GM19395 (cell line): ENCODE measurements at regions not wholly inside any gene's neighbourhood (a gene's known extent, or its start where the extent isn't known, plus 50 kb on each side); places are given as distances from the start of the nearest gene placed in this dataset.
"Not testable (repeated sequence)": the region's sequence is repeated elsewhere in the genome, so short reads cannot be mapped to it uniquely, and the experiment has no call there.

Experiments used
- ATAC-seq: cut with Tn5 transposase; IDR thresholded peaks from one replicate; pipeline ENCODE4 v1.9.1; 2021; ENCODE audit warnings: mild to moderate bottlenecking, moderate library complexity; ENCODE audit not compliant: unreplicated experiment

DNA sequence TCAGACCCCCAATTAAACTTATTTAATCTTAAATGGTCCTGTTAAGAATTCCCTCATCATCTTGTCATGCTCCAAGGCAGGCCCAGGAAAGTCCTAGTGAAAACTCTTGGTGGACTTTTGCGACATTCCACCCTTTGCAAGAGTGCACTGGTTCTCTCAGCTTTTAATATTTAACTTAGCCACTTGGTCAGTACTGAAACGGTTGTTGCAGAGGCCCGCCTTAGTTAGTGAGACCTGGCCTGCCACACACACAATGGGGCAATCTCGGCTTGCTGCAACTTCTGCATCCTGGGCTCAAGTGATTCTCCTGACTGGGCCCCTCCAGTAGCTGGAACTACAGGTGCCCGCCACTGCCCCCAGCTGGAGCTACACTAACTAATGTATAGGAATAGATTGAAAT is 1366.0 kb downstream of the UQCRFS1 start:
- ATAC-seq, result no peak

DNA sequence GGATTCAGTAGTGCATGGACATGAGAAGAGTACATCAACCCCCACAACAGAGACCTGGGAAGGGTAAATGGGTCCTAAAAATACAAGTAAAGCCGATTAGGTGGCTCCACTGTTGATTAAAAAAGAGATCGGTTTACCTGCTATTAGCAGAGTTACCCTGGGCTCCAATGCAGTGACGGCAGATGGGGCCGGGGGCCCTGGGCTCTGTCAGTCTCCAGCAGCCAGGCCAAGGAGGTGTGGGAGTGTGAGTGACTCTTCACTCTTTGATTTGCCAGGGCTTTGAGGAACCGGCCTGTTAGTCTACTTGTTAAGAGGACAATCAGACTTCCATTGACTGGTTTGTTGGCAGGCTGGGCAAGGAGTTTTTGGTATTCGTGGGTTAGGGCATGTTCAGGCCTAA is 1368.7 kb downstream of the UQCRFS1 start:
- ATAC-seq, result no peak

DNA sequence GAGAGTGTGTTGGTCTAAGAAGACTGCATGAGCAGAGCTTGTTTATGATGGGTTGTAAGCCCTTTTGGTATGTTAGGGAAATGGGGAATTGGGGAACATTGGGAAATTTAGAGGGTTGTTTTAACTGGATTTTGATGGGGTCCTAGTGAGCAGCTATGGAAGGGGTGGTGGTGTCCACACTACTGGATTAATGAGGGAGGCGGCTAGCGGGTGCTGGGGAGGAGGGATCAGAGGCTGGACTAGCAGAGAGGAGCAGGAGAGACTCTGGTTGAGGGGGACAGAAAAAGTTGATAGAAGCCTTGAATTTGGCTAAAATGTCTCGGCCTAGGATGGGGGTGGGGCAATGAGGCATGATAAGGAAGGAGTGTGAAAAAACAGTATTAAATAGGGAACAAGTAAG is 1369.1 kb downstream of the UQCRFS1 start:
- no peak for ATAC-seq

DNA sequence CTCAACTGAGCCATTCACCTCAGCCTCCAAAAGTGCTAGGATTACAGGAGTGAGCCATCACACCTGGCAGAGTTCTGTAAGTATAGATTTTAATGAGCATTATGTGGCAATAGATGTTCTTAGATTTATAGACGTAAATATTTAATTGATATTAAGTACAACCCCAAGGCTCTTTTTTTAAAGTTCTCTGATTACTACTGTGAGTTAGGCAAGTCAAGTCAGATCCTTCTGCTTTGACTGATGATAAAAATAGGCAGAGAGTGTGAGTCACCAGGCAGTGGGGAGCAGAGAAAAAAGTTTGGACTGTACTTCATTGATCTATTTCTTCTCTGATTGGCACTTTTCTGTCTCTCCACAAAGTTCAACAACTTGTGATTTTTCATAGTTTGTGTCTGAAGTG is 1379.9 kb downstream of the UQCRFS1 start:
- no peak for ATAC-seq

DNA sequence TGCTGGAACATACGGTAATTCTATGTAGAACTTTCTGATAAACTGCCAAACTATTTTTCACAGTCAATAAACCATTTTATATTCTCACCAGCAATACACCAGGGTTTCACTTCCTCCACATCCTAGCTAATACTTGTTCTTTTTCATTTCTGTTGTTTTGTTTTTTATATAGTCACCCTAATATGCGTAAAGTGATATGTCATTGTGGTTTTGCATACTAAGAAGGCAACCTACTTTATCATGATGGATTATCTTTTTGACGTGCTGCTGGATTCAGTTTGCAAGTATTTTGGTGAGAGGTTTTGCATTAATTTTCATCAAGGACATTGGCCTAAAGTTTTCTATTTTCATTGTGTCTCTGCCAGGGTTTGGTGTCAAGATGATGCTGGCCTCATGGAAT is 1384.1 kb downstream of the UQCRFS1 start:
- no peak for ATAC-seq

DNA sequence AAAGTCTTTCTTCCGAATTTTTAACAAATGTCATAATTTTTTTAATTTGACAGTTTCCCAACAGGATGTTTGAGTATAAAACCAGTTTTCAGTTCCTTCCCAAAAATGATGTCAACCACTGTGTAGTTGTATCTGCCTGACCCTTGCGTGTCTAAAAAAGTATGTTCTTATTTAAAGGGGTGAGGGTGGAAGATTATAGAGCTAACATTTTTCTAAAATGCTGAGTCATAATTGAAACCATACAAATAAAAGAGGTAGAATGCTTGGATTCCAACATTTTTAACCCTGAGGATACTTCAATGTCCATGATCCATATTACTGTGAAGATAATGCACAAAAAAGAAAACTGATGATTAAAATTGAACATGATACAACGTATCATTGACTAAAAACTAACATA is 1388.8 kb downstream of the UQCRFS1 start:
- no peak for ATAC-seq

DNA sequence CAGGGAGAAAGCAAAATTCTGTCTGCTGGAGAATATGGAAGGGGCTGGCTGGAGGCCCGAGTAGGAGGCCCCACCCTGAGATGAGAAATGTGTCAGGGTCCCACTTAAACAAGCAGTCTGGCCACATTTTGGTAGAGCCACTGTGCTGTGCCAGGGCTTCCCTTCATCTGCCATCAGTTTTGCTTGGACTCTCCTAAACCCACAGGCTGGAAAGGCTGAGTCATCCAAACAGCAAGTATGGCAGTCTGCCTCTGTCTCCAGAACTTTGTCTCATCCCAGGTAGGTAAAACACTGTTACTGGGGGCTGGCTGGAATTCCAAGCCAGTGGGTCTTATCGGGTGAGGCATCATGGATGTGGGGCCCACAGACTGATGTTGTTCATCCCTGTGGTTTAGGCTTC is 1390.6 kb downstream of the UQCRFS1 start:
- no peak for ATAC-seq

DNA sequence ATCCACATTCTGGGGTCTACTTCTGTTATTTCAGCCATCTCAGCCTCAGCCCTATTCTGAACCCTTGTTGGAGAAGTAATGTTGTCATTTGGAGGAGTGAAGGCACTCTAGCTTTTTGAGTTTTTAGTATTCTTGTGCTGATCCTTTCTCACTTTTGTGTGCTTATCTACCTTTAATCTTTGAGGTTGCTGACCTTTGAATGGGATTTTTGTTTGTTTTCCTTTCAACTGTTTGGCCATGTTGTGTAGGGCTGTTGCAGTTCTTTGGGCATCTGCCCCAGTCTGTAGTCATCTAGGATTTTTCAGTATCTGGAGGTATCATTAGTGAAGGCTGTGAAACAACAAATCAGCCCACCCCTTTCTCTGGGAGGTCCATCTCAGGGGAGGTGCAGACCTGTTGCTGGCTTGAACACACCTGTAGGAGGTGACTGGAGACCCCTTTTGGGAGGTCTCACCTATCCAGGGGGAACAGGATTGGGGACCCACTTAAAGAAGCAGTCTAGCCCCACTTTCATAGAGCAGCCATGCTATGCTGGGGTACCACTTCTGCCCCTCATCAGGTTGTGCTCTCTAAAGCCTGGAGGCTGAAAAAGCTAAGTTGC is 1391.4 kb downstream of the UQCRFS1 start:
- ATAC-seq, result no peak

DNA sequence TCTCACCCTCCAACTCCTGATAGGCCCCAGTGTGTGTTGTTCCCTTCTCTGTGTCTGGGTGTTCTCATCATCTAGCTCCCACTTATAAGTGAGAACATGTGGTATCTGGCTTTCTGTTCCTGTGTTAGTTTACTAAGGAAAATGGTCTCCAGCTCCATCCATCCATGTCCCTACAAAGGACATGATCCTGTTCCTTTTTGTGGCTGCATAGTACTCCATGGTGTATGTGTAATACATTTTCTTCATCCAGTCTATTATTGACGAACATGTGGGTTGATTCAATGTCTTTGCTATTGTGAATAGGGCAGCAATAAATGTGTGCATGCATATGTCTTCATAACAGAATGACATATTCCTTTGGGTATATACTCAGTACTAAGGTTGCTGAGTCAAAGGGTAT is 1397.0 kb downstream of the UQCRFS1 start:
- ATAC-seq, result no peak

DNA sequence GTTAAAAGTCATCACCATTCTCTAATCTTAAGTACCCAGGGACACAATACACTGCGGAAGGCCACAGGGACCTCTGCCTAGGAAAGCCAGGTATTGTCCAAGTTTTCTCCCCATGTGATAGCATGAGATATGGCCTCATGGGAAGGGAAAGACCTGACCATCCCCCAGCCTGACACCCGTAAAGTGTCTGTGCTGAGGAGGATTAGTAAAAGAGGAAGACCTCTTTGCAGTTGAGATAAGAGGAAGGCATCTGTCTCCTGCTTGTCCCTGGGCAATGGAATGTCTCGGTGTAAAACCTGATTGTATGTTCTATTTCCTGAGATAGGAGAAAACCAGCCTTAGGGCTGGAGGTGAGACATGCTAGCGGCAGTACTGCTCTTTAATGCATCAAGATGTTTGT is 1398.1 kb downstream of the UQCRFS1 start:
- not testable (repeated sequence) for ATAC-seq

DNA sequence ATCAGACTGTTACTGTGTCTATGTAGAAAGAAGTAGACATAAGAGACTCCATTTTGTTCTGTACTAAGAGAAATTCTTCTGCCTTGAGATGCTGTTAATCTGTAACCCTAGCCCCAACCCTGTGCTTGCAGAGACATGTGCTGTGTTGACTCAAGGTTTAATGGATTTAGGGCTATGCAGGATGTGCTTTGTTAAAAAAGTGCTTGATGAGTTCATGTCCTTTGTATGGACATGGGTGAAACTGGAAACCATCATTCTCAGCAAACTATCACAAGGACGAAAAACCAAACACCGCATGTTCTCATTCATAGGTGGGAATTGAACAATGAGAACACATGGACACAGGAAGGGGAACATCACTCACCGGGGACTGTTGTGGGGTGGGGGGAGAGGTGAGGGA is 1398.7 kb downstream of the UQCRFS1 start:
- not testable (repeated sequence) for ATAC-seq

DNA sequence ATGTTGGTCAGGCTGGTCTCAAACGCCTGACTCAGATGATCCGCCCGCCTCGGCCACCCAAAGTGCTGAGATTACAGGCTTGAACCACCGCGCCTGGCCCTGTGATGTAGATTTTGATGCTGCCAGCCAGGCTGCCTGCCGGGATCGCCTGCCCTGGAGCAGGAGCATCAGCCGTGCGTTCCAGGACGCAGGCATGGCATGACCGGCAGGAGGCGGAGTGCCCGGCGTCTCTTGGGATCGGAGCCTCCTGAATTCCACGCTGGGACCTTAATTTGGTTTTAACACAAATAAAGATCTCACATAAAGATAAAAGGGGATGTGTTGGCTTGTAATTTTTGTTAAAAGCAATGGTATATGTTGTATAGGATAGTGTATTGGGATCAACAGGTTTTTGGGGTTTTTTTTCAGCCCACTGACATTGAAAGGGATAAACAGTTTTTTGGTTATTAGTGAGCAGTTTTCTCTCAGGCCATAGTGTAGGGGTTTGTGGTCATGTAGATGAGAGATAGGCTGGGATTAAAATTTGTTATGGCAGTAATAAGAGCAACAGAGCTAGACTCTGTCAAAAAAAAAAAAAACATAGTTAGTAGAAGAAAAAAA is 1406.4 kb downstream of the UQCRFS1 start:
- no peak for ATAC-seq

DNA sequence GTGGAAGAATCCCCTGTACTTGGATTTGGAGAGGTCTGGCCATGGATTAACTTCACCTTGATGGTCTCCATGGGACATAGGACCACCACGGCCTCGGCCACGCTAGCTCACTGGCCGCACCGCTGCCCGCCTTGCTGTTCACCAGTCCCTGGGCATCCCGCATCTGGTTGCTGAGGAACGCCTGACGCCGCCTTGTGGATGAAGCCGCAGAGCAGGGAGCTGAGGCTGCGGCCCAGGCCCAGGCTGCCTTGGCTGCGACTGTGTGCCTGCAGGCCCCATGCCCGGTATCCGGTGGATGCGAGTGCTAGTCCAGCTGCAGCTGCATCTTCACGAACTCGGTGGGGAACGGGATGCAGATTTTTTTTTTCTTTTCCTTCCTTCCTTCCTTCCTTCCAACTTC is 1407.1 kb downstream of the UQCRFS1 start:
- ATAC-seq, result no peak

DNA sequence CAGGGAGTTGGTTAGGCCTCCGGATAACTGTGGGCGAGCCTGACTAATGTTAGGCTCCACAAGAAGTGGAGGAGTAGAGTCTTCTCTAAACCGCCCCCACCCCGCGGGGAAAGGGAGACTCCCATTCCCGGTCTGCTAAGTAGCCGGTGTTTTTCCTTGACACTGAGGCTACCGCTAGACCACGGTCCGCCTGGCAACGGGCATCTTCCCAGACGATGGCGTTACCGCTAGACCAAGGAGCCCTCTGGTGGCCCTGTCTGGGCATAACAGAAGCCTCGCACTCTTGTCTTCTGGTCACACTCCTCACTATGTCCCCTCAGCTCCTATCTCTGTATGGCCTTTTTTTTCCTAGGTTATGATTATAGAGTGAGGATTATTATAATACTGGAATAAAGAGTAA is 1410.7 kb downstream of the UQCRFS1 start:
- ATAC-seq, result not testable (repeated sequence)

DNA sequence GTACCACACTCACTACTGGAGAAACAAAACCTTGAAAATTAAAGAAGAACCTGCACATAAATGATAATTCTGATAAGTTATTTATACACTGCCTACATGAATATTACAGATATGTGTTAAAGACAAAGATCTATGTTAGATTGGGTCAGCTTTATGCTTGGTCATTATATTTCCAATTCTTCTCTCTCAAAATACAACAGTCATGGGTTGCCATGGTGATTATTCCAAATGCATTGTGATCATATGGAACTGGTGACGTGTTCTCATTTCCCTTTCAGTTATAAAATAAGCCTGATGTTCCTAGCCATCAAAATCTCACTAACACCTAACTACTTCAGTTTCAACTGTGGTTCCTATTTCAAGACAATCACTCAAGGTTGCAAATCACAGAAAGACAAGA is 1416.4 kb downstream of the UQCRFS1 start:
- no peak for ATAC-seq

DNA sequence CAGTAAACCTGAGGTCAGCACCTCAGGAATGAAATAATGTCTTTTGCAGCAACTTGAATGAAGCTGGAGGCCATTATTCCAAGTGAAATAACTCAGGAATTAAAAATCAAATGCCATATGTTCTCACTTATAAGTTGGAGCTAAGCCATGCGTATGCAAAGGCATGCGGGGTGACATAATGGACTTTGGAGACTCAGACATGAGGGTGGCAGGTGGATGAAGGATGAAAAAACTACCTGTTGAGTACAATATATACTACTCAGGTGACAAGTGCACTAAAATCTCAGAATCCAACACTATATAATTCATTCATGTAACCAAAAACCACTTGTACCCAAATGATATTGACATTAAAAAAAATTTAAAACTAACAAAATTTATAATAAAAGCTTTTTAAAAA is 1416.9 kb downstream of the UQCRFS1 start:
- no peak for ATAC-seq

DNA sequence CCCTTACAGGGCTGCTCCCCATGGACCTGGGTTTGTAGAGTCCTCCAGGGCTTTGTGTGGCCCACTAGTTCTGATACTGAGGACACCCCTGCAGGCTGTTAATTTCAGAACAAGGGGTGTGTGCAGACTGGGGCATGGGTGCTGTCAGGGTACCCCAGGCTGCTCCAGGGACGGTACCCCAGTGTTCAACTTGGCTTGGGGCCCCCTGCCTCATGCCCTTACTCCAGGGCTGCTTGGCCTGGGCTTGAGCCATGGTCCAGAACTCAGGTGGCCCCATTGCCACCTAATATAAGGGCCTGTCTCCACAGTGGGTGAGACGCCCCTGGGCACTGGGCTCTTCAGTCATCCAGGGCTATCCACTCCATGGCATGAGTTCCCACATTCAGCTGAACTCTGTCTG is 1417.6 kb downstream of the UQCRFS1 start:
- no peak for ATAC-seq

DNA sequence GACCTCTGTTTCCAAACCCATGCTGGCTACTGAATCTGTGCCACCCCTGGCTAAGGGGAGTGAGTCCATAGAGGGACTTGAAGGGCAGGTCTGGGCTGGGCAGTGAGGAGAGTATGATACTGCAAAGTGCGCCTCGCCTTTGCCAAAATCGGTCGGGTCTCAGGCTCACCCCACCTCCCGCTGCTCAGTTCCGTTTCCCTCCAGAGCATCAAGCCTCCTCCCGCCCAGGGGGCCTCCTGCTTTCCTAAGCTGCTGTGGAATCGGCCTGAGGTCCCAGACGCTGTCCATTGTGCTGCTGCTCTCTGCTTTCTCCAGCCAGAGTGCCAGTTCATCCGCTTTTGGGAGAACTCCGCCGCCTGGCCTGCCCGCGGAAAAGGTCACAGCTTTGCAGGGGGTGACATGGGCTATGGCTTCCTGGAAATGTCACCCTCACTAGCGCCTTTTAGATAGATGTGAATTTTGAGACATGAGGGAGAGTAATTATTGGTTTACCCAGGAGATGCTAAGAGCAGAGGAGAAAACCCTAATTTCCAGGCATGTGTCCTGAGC is 1418.4 kb downstream of the UQCRFS1 start:
- peak; percentile 18 for ATAC-seq

DNA sequence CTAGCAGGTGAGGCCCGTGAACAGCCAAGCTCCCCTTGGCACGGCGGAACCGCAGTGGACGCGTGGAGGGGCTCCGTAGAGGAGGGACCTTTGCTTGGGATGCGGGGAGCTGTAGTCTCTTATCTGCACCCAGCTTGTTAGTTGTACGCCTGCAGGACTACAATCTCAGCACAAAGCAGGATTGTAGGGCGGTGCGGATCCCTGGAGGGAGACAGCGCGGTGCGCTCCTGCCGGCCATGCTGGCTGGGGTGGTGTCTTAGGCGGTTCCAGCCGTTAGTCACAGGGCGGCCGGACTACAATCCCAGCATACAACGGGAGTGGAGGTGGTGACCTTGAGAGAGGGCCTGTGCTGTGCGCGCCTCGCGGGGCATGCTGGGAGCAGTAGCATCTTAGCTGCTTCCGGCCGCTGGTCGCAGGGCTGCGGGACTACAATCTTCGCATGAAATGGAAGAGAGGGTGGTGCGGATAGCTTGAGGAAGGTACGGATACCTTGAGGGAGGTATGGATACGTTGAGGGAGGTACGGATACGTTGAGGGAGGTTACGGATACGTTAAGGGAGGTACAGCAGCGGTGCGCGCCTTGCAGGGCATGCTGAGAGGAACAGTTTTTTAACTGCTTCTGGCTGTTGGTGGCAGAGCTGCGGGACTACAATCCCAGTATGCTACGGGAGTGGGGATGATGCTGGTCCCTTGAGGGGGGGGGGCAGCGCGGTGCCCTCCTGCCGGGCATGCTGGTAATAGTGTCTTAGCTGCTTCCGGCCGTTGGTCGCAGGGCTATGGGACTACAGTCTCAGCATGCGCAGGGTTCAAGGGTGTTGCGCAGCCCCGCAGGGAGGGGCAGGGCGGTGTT is 1419.1 kb downstream of the UQCRFS1 start:
- ATAC-seq, result peak; percentile 93

DNA sequence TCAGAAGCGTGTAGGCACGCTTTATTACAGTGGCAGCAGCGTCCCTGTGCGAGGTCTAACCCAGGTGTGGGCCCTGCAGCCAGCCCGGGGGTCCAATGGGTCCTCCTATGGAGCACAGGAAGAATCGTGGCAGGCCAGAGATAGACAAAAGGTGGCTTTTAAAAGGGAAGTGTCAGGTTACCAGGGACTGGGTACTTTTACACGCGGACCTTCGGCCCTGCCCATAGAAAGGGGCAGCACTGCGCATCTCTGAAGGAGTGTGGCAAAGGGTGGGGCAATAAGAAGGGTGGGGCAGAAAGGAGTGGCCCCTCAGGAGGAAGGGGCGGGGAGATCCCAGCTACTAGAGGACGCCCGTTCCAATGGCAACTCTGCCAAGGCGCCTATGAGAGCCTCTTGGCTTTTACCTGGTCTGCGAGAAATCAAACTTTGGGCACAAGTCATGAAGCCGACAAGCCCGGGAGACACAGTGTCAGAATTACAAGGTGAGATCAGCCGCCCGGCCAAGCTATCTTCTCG is 1419.8 kb downstream of the UQCRFS1 start:
- peak; percentile 72 for ATAC-seq

DNA sequence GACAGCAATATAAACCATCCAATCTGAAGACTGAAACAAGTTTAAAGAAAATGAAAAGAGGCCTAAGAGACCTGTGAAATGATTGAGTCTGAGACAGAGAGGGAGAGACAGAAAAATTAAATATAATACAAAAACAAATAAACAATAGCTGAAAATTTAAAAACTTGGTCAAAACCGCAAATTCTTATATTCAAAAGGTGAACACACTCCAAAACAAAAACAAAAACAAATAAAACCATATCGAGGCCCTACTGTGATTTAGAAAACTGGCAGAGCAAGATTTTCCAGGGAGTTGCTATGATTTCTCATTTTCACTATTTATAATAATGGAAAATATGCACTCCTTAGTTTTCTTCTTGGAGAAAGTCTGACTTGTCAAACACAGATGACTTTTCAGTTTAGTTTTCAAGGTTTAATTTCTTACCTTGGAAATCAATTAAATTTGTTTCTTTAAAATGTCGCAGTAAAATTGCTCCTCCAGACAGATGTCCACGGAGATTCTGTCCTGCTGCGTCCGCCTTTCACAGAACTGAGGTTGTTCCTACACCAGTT is 1420.3 kb downstream of the UQCRFS1 start:
- no peak for ATAC-seq
